GM12874 (cell line): ENCODE measurements at regions not wholly inside any gene's neighbourhood (a gene's known extent, or its start where the extent isn't known, plus 50 kb on each side); places are given as distances from the start of the nearest gene placed in this dataset.

Source experiments
- CTCF ChIP-seq: IDR thresholded peaks from 2 replicates; pipeline ENCODE4 v1.5.1; 2011; ENCODE audit warnings: low read depth, mild to moderate bottlenecking, control low read depth, low read length, moderate library complexity; ENCODE audit not compliant: insufficient read depth

DNA sequence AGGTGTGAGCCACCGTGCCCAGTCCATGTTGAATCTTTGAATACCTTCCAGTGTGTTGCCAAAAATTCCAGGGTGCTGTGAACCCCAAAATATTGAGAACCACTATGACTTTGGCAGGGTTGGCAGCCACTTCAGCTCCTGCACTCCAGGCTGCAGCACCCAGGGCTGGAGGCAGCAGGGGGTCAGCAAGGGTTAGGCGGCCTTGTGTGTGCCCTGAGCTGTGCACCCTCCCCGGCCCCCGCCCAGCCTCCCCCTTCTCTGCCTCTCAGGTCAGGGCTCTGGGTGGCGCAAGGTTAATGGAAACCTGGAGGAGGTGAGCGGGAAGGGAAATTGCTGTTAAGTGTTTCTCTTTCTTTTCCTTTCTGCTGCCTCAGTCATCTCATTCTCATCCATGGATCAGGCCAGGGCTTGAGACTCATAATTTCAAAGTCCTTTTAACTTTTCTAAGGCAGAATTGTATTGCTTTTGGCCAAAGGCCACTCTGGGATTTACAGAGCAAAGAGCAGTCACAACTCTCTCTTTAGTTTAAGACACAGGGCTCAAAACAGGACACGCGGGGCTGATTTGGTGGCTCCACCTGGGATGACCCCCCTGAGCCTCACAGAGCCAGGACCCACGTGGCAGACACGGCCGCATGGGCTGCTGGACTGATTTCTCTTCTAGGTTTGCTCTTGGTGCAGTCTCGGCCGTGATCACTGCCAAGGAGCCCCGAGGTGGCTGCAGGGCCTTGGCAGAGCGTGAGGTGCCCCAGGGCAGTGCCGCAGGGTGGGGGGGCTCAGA, 212.3 kb downstream of the PTPRU start:
- no peak for TF ChIP-seq CTCF

- TF ChIP-seq CTCF = no peak
These were observed 211.0 kb downstream of the PTPRU start for GRCh38 chr1:29447368-29447767.

DNA sequence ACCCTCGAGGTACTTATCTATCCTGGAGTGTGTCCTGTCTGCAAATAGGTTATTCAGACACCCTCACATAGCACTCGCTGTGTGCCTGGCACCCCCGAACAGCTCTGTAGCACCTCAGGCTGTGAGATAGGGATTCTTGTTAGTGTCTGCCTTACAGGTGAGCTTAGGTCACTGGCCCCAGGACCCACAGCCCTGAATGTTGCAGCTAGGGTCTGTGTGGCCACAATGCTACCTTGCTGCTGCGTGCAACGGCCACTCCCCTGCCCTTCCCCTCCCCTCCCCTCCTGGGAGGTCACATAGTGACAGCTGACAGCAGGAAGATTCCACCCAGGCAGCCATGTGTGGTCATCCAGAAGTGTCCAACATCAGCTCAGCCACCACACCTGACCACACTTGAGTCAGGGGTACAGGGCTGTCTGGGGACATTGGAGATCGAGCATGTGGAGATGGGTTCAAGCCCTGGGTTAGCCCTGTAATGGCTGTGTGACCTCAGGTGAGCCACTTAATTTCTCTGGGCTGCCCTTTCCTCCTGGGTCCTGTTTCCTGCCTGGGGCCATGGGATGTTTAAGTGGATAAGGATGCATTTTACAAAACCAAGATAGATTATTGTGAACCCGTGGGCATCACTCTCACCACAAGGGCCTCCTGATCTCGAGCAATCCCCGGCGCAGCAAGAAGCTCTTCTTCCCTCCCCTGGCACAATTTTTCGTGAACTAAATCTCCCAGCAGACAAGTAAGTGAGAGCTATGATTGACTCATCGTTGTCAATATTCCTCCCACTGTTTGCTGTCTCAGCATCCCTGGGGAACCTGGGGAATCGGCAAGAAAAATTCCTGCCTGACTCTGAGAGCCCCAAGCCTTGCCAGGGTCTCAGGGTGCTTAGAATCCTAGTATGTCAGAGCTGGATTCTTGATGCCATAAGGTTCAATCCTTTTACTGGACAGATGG, 208.7 kb downstream of the PTPRU start:
- no peak for TF ChIP-seq CTCF

GRCh38 chr1:29444081-29444715, 207.9 kb downstream of the PTPRU start:
- no peak for TF ChIP-seq CTCF

DNA sequence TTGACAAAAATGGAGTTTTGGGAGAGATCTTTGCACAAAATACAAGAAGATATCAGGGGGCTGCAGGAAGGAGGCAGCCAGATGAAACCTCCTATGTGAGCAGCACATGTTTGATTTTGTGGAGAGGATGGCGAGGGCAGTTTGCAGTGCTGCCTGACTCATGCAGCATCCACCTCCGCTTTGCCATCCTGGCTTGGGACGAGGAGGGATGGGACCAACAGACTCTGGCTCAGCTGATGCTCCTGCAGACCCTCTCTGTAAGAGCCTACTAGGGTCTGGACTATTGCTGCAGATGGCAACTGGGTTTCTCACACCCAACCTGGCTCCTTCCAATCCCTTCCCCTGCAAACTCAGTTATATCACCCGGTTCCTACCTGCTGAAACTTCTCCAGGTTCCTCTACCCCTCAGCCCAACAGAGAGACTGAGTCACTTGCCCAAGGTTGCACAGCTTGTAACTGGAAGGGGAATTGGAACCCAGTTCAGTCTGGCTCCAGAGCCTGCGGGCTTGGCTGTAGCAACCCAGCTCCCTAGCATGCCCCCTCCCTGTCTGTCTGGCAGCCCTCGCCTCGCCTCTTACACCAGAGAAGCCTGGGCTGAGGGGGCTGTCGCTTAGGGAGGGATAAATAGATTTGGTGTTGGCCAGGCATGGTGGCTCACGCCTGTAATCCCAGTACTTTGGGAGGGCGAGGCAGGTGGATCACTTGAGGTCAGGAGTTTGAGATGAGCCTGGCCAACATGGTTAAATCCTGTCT, 205.8 kb downstream of the PTPRU start:
- TF ChIP-seq CTCF = no peak

DNA sequence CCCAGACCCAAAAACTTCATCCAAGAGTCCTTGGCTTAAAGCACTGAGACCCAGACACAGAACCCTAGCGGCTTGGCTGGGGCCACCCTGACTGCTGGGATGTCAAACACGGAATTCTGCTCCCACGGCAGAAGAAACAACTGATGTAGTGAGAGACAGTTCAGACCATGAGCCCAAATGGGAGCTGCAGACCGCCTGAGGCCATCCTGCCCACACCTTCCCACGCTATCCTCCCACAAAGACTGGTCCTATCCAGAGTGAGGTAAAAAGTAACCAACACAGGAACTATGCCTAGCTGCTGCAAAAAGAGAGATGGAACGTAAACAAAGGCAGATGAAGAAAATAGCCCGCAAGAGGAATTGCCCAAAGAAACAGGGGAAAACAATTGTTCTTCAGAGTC, 203.3 kb downstream of the PTPRU start:
- no peak for TF ChIP-seq CTCF
